ENCODE measurements at regions not wholly inside any gene's neighbourhood (a gene's known extent, or its start where the extent isn't known, plus 50 kb on each side); places are given as distances from the start of the nearest gene placed in this dataset.
A peak's percentile ranks its signal among the peaks of the same experiment; 100 is the strongest.
"Not testable (repeated sequence)": the region's sequence is repeated elsewhere in the genome, so short reads cannot be mapped to it uniquely, and the experiment has no call there.

- no peak for DNase-seq
These were observed 62.3 kb upstream of the PAGE3 start for GRCh38 chrX:55326985-55327384.

GRCh38 chrX:55335296-55335695, 70.6 kb upstream of the PAGE3 start:
- no peak for DNase-seq

GRCh38 chrX:55336176-55336575, 71.5 kb upstream of the PAGE3 start:
- DNase-seq: no peak

- DNase-seq: no peak
These were observed 76.2 kb upstream of the PAGE3 start for GRCh38 chrX:55340896-55341433.

GRCh38 chrX:55342533-55343501, 78.1 kb upstream of the PAGE3 start:
- DNase-seq: peak; percentile 38

GRCh38 chrX:55356609-55357008, 91.9 kb upstream of the PAGE3 start:
- no peak for DNase-seq

- DNase-seq: no peak
These were observed 92.5 kb upstream of the PAGE3 start for GRCh38 chrX:55357236-55357635.

- DNase-seq: no peak
These were observed 72.5 kb upstream of the MAGEH1 start for GRCh38 chrX:55379396-55379795.

- no peak for DNase-seq
These were observed 62.6 kb upstream of the MAGEH1 start for GRCh38 chrX:55389376-55389775.

GRCh38 chrX:55396836-55397235, 55.1 kb upstream of the MAGEH1 start:
- not testable (repeated sequence) for DNase-seq
